Epithelial cell of prostate (primary cell): ENCODE measurements at regions not wholly inside any gene's neighbourhood (a gene's known extent, or its start where the extent isn't known, plus 50 kb on each side); places are given as distances from the start of the nearest gene placed in this dataset.
"Not testable (repeated sequence)": the region's sequence is repeated elsewhere in the genome, so short reads cannot be mapped to it uniquely, and the experiment has no call there.

Experiments
- DNase-seq: peaks from one replicate; pipeline ENCODE4 v3.0.0-alpha.2; 2011; ENCODE audit warnings: low read depth, low spot score
- H3K27ac ChIP-seq: fragments of 450-650 bp; 2 replicates; pipeline ENCODE4 v1.5.1; 2017; ENCODE audit warnings: mild to moderate bottlenecking

GRCh38 chr2:187081461-187081860 is 232.5 kb upstream of the ZSWIM2 start:
- H3K27ac ChIP-seq: no peak overlapping the region
- no peak for DNase-seq

DNA sequence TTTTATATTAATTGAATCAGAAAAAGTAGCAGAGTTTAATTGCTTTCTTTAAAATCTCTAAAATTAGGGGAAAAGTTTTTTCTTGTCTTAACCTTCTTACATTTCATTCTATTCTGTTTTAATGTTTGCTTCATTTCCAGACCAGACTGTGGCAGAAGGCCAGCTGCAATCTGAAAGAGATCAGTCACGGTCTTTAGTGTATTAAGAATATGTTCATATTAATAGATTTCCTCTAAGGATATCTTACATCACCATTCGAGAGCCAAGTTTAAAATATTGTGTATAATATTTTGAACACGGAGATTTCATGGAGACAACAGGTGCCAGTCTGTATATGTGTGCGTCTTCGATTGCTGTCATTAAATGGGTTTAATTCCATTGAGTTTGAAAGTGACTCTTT is 230.9 kb upstream of the ZSWIM2 start:
- no peak for DNase-seq
- H3K27ac ChIP-seq: no peak overlapping the region

- H3K27ac ChIP-seq: no peak overlapping the region
- no peak for DNase-seq
These were observed 229.3 kb upstream of the ZSWIM2 start for GRCh38 chr2:187078297-187078696.

GRCh38 chr2:187075671-187076070 is 226.7 kb upstream of the ZSWIM2 start:
- H3K27ac ChIP-seq: peak overlapping the region; percentile 29
- DNase-seq: no peak

- H3K27ac ChIP-seq: peak overlapping the region; percentile 29
- DNase-seq: no peak
These were observed 226.2 kb upstream of the ZSWIM2 start for GRCh38 chr2:187075199-187075635.

DNA sequence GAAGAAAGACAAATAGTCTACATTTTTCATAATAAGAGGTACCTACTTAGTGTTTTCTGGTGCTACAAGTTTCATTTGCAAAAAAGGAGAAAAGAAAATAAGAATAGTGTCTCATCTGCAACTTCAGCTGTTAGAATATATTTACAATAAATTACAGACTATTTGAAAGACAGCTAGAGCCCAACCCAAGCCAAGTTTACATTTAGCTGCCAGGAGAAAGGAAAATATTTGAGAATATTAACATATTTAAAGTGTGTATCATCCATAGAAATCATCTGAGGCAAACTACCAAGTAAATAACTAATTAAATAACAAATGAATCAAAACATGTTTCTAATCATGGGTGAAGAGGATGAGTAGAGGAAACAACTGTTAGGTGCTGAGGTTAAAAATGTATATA is 209.2 kb upstream of the ZSWIM2 start:
- no peak overlapping the region for H3K27ac ChIP-seq

DNA sequence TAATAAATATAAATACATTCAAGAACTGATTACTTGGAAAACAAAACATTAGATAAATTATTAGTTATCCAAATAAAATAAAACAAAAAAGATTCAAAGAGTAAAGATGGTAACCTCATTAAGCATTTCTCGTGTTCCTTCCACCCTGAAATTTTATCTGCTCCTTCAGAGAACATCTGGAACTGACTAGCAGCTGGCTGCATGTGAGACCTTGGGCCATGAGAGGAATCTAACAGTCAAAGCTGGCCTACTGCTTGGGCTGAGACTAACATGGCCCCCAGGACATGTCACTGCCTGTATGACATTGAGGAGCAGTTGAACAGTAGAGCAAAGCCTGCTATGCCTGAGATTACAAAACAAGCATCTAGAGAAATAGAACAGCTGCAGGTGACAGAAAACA is 208.5 kb upstream of the ZSWIM2 start:
- H3K27ac ChIP-seq: no peak overlapping the region
- no peak for DNase-seq

More for the DNA sequence above, 209.2 kb upstream of the ZSWIM2 start:
- DNase-seq: no peak

GRCh38 chr2:187056416-187057334 is 207.7 kb upstream of the ZSWIM2 start:
- DNase-seq: no peak
- H3K27ac ChIP-seq: no peak overlapping the region

DNA sequence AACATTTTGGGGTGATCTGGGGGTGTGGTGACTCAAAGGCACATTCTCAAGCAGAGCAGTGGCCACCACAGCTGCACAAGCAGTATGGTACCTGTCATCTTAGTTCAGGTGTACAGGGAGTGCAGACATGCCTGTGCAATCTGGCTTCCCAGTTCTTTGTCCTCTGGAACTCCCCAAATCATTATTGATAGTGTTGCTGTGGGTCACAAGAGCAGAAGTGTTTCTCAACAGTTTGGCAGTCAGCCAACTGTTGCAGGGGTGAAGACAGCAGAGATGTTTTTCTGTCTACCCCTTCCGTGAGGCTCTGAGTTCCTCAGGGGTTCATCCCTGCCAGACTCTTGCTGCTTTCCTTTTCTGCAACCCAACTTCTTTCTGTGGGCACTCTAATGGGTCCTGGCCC is 206.5 kb upstream of the ZSWIM2 start:
- H3K27ac ChIP-seq: no peak overlapping the region
- DNase-seq: no peak

GRCh38 chr2:187054501-187055319 is 205.7 kb upstream of the ZSWIM2 start:
- no peak for DNase-seq
- no peak overlapping the region for H3K27ac ChIP-seq

- no peak overlapping the region for H3K27ac ChIP-seq
- DNase-seq: no peak
These were observed 202.4 kb upstream of the ZSWIM2 start for GRCh38 chr2:187051350-187051749.

- H3K27ac ChIP-seq: no peak overlapping the region
- no peak for DNase-seq
These were observed 201.5 kb upstream of the ZSWIM2 start for GRCh38 chr2:187050409-187050998.

DNA sequence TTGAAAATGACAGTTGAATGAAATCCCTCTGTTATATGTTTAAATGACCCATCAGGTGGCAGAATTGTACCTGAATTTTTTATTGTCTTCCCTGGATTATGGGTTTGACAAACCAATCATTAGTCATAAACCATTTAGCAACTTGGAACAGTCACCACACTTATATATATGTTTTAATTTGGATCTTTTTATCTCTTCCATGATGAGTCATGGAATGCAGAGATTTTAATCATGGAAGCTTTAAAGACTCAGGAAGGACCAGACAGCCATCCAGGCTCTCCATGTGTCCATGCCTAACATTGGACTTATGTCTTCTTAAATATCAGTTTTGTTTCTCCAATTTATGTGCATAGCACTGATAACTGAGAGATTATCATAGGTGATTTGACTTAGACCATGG is 188.3 kb upstream of the ZSWIM2 start:
- no peak for DNase-seq
- no peak overlapping the region for H3K27ac ChIP-seq

- DNase-seq: no peak
- no peak overlapping the region for H3K27ac ChIP-seq
These were observed 185.5 kb upstream of the ZSWIM2 start for GRCh38 chr2:187034434-187034833.

GRCh38 chr2:187024739-187025138 is 175.8 kb upstream of the ZSWIM2 start:
- no peak overlapping the region for H3K27ac ChIP-seq
- no peak for DNase-seq

DNA sequence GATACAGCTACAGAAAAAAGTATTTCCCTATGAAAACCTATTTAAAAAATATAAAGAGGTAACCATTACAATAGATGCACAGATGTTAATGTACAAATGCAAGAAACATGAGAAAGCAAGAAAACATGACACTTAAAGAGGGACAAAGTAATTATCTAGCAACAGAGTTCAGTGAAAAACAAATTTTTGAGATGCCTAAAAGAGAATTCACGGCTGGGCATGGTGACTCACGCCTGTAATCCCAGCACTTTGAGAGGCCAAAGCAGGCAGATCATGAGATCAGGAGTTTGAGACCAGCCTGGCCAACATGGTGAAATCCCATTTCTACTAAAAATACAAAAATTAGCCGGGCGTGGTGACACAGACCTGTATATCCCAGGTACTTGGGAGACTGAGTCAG is 175.0 kb upstream of the ZSWIM2 start:
- not testable (repeated sequence) for DNase-seq, H3K27ac ChIP-seq

GRCh38 chr2:187017438-187017837 is 168.5 kb upstream of the ZSWIM2 start:
- no peak overlapping the region for H3K27ac ChIP-seq
- no peak for DNase-seq

DNA sequence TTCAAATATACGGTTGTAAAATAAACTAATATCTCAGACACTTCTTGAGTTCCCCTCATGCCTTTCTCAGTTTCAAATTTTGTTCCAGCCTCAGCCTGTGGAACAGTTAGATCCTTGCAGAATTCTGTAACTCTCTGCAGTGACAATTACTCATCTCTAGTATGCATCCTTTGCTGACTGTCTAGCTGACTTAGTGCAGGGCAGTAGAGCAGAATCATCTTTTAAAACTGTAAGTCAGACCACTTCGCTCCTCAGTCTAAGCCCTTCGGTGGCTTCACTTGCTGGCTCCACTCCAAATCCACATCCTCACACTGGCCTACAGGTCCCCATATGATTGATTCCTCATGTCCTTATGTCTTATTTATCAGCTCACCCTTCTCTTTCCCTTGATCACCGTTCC is 164.1 kb upstream of the ZSWIM2 start:
- DNase-seq: no peak
- no peak overlapping the region for H3K27ac ChIP-seq

DNA sequence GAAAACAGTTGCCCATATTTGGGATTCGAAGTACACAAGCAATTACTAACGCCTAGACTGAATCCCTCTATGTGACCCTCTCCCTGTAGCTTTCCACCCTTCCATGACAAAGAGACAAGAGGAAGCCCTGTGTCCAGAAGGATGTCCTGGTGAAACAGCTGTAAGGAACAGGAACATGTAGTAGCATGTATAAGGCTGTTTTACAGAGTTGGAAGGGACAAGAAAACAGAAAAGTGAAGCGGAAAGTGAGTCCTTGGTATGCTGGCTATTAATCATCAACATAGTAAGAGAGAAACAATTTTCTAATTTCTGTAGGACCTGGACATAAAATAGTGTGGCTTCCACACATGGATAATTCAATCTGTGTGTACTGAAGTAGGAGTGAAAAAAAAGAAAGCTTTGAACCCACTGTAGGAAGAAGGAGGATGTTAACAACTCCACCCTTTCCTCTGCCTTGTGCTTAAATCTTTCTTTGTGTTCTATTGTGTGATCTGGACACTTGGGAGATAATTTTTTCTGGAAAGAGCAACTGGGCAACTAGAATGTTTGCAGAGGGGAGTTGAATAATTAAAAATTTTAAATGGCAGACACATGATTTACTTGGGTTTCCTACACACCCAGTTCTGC is 162.3 kb upstream of the ZSWIM2 start:
- peak overlapping the region; percentile 66 for H3K27ac ChIP-seq
- DNase-seq: no peak

GRCh38 chr2:187009483-187010239 is 160.7 kb upstream of the ZSWIM2 start:
- peak overlapping the region; percentile 66 for H3K27ac ChIP-seq
- peak; percentile 93 for DNase-seq
